ENCODE measurements at regions not wholly inside any gene's neighbourhood (a gene's known extent, or its start where the extent isn't known, plus 50 kb on each side); places are given as distances from the start of the nearest gene placed in this dataset.

GRCh38 chr5:38029397-38030065 is 189.7 kb upstream of the GDNF start:
- DNase-seq (ENCODE audit: low read depth), result no peak

GRCh38 chr5:38023799-38024198 is 184.0 kb upstream of the GDNF start:
- no peak for DNase-seq (ENCODE audit: low read depth)

- no peak for DNase-seq (ENCODE audit: low read depth)
These were observed 183.5 kb upstream of the GDNF start for GRCh38 chr5:38023371-38023770.

- DNase-seq (ENCODE audit: low read depth), result no peak
These were observed 182.8 kb upstream of the GDNF start for GRCh38 chr5:38022631-38023030.

- DNase-seq (ENCODE audit: low read depth), result no peak
These were observed 178.2 kb upstream of the GDNF start for GRCh38 chr5:38018016-38018415.

GRCh38 chr5:38013107-38013506 is 173.3 kb upstream of the GDNF start:
- no peak for DNase-seq (ENCODE audit: low read depth)

- no peak for DNase-seq (ENCODE audit: low read depth)
These were observed 171.9 kb upstream of the GDNF start for GRCh38 chr5:38011668-38012188.

GRCh38 chr5:38009749-38010358 is 170.0 kb upstream of the GDNF start:
- no peak for DNase-seq (ENCODE audit: low read depth)

- DNase-seq (ENCODE audit: low read depth), result no peak
These were observed 168.4 kb upstream of the GDNF start for GRCh38 chr5:38008198-38008597.

- no peak for DNase-seq (ENCODE audit: low read depth)
These were observed 159.8 kb upstream of the GDNF start for GRCh38 chr5:37999593-37999992.

- no peak for DNase-seq (ENCODE audit: low read depth)
These were observed 157.1 kb upstream of the GDNF start for GRCh38 chr5:37996918-37997317.

GRCh38 chr5:37994729-37995128 is 154.9 kb upstream of the GDNF start:
- no peak for DNase-seq (ENCODE audit: low read depth)

- DNase-seq (ENCODE audit: low read depth), result no peak
These were observed 151.8 kb upstream of the GDNF start for GRCh38 chr5:37991301-37992299.

GRCh38 chr5:37989884-37990283 is 150.0 kb upstream of the GDNF start:
- DNase-seq (ENCODE audit: low read depth), result no peak

GRCh38 chr5:37988454-37989046 is 148.7 kb upstream of the GDNF start:
- DNase-seq (ENCODE audit: low read depth), result no peak

GRCh38 chr5:37984300-37984699 is 144.5 kb upstream of the GDNF start:
- no peak for DNase-seq (ENCODE audit: low read depth)

GRCh38 chr5:37983463-37983862 is 143.6 kb upstream of the GDNF start:
- no peak for DNase-seq (ENCODE audit: low read depth)

GRCh38 chr5:37979559-37979958 is 139.7 kb upstream of the GDNF start:
- DNase-seq (ENCODE audit: low read depth), result no peak

GRCh38 chr5:37975531-37975930 is 135.7 kb upstream of the GDNF start:
- DNase-seq (ENCODE audit: low read depth), result peak; percentile 4

- no peak for DNase-seq (ENCODE audit: low read depth)
These were observed 131.7 kb upstream of the GDNF start for GRCh38 chr5:37971483-37972024.

GRCh38 chr5:37966871-37967270 is 127.0 kb upstream of the GDNF start:
- no peak for DNase-seq (ENCODE audit: low read depth)

- DNase-seq (ENCODE audit: low read depth), result peak; percentile 36
These were observed 126.5 kb upstream of the GDNF start for GRCh38 chr5:37966291-37966690.

Data from EH (cell line).